ENCODE measurements at regions not wholly inside any gene's neighbourhood (a gene's known extent, or its start where the extent isn't known, plus 50 kb on each side); places are given as distances from the start of the nearest gene placed in this dataset.

DNA sequence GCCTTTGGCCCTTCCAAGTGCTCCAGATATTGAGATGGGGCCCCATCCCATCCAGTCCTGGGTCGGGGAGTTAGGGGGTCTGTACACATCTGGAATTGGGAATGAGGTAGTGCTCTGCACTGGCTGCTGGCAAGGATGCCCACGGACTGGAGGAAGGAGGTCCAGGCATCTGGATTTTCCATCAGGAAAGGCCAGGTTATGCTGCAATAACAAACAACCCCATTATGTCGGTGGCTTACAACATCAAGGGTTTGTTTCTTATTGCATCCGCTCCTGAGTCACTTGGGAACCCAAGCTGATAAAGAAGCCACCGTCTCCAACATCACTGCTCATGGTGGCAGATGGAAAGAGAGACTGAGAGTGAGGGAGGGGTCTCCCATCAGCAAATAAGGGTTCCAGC is 229.9 kb downstream of the TFCP2L1 start:
- H3K27me3 ChIP-seq, result no peaks in the 10 kb centered on the region
- H3K27ac ChIP-seq, result no peak overlapping the region
- TF ChIP-seq POLR2A (IDR thresholded peaks at IDR 0.05) (no peak), EP300 (IDR thresholded peaks at IDR 0.05) (no peak)
- TF ChIP-seq, protein P1, sequence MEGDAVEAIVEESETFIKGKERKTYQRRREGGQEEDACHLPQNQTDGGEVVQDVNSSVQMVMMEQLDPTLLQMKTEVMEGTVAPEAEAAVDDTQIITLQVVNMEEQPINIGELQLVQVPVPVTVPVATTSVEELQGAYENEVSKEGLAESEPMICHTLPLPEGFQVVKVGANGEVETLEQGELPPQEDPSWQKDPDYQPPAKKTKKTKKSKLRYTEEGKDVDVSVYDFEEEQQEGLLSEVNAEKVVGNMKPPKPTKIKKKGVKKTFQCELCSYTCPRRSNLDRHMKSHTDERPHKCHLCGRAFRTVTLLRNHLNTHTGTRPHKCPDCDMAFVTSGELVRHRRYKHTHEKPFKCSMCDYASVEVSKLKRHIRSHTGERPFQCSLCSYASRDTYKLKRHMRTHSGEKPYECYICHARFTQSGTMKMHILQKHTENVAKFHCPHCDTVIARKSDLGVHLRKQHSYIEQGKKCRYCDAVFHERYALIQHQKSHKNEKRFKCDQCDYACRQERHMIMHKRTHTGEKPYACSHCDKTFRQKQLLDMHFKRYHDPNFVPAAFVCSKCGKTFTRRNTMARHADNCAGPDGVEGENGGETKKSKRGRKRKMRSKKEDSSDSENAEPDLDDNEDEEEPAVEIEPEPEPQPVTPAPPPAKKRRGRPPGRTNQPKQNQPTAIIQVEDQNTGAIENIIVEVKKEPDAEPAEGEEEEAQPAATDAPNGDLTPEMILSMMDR (IDR thresholded peaks at IDR 0.05), result no peak
- WGBS, 3 donors, result 92 to 97% (median 94%) methylated on average over 5 of the region's 5 CpGs
- no peak for DNase-seq
- H3K9me3 ChIP-seq, result no peaks in the 10 kb centered on the region
- H3K4me3 ChIP-seq, result no peak overlapping the region
- H3K36me3 ChIP-seq, result no peaks in the 10 kb centered on the region
- intact Hi-C loops (cut with DNase I), result no loop called here
- no peaks in the 10 kb centered on the region for H3K4me1 ChIP-seq (ENCODE audit: insufficient read depth)

DNA sequence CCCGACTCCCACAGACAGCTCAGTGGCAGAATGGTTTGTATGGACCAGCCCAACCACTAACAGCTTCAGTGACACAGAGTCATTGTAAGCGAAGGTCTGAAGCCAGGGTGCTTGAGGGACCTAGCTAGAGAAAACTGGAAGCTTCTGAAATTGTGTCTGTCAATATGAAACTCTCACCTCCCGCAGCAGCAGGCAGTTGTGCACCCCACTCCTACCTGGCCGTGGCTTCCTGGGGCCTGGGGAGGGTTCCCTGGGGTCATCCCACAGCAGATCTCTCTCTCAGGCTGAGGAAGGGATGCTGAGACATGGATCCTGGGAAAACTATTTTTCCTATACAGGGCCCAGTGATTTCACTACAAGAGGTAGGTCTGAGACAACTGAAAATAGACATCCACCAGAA is 229.5 kb downstream of the TFCP2L1 start:
- TF ChIP-seq, protein P1 (IDR thresholded peaks at IDR 0.05), result no peak
- no peak for TF ChIP-seq POLR2A (IDR thresholded peaks at IDR 0.05)
- TF ChIP-seq EP300 (IDR thresholded peaks at IDR 0.05), result no peak
- Histone ChIP-seq H3K36me3 (no peaks in the 10 kb centered on the region), H3K9me3 (no peaks in the 10 kb centered on the region), H3K27ac (no peak overlapping the region), H3K4me1 (ENCODE audit: insufficient read depth) (no peaks in the 10 kb centered on the region), H3K4me3 (no peak overlapping the region), H3K27me3 (no peaks in the 10 kb centered on the region)
- intact Hi-C loops (cut with DNase I), result no loop called here
- 83 to 93% (median 85%) methylated on average over 4 of the region's 4 CpGs for WGBS, 3 donors
- DNase-seq, result no peak

DNA sequence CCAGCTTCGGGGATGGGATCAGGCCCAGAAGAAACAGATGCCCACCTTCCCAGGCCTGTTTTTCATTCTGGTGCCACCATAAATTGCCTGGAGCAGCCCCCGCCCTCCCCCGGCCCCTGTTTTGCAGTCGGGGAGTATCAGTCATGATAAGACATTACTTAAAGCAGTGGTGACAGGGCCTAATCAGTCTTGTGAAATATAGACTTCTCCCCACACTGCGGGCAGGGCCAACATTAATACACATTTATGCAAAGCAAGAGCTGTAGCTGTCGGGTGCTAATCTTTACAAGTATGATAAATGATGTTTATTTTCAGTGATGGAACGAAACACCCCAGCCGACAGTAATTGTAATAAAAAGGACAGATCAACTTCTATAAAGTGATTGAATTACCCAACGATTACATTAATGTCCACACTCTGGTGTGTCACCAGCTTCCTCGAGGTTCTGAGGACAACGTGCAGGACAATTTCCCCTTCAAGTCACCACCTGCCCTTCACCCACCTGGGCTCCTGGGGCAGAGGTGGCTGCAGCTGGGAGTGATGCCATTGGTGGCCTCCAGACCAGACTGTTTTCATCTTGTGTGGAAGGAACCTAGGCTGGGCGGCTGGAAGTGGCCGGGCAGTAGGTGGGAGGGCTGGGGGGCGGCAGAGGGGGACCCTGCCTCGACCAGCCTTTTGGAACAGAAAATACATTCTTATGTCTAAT is 226.0 kb downstream of the TFCP2L1 start:
- no peaks in the 10 kb centered on the region for H3K27me3 ChIP-seq
- no peak overlapping the region for H3K27ac ChIP-seq
- intact Hi-C loops (cut with DNase I), result no loop called here
- TF ChIP-seq, protein P1 (IDR thresholded peaks at IDR 0.05), result no peak
- no peak for TF ChIP-seq POLR2A (IDR thresholded peaks at IDR 0.05)
- no peak for TF ChIP-seq EP300 (IDR thresholded peaks at IDR 0.05)
- H3K4me3 ChIP-seq, result no peak overlapping the region
- WGBS, 3 donors, result 70 to 80% (median 79%) methylated on average over 15 of the region's 15 CpGs
- peaks cover 12% of the 10 kb centered on the region for H3K4me1 ChIP-seq (ENCODE audit: insufficient read depth)
- no peaks in the 10 kb centered on the region for H3K9me3 ChIP-seq
- no peaks in the 10 kb centered on the region for H3K36me3 ChIP-seq
- no peak for DNase-seq

DNA sequence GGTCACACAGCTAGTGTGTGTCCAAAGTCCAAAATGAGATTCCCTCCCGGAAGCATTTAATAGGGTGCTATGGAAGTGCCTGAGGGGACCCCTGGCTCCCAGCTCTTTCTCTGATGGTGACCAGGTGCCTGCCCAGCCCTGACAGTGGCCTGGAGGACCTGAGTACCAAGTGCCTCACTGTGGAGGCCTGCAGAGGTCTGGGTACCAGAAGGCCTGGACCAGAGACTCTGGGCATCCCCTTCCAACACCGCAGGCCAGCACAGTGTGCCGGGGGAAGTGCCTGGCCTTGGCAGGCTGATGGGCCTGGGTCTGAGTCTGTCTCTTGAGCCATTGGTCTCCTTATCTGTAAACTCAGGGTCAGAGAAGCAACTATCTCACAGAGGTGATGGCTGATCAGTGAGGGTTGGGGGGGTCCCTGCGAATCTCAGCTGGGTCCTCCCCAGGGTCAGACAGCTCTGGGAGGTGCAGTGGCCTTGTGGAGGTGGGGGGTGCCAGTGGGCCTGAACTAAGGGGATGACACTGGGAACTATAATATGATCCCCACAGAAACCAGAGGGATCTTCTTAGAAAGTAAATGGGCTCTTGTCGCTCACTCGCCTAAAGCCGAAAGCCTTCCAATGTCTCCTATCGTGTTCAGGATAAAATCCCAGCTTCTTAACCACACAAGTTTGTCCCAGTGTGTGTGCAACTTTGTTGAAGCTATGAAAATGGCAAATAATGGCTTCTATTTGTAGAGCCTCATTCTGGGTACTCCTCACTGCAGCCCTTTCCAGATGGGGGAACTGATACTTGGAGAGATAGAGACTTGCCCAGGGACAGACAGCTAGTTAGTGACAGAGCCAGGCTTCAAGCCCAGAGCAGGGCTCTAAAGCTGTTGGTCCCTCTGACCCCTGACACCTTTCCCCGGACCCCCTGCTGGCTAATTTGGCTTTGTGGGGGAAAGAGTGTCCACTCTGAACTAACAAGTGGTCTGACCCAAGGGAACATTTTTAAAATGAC is 225.1 kb downstream of the TFCP2L1 start:
- DNase-seq, result no peak
- WGBS, 3 donors, result 86 to 88% (median 88%) methylated on average over 9 of the region's 9 CpGs
- Histone ChIP-seq H3K36me3 (no peaks in the 10 kb centered on the region), H3K4me1 (ENCODE audit: insufficient read depth) (peaks cover 16% of the 10 kb centered on the region), H3K27ac (no peak overlapping the region), H3K9me3 (no peaks in the 10 kb centered on the region), H3K27me3 (no peaks in the 10 kb centered on the region), H3K4me3 (no peak overlapping the region)
- intact Hi-C loops (cut with DNase I), result no loop called here
- no peak for TF ChIP-seq POLR2A (IDR thresholded peaks at IDR 0.05)
- TF ChIP-seq, protein P1 (IDR thresholded peaks at IDR 0.05), result no peak
- TF ChIP-seq EP300 (IDR thresholded peaks at IDR 0.05), result no peak

All from ovary (tissue), 7 donors.